H9 (cell line): ENCODE measurements at regions not wholly inside any gene's neighbourhood (a gene's known extent, or its start where the extent isn't known, plus 50 kb on each side); places are given as distances from the start of the nearest gene placed in this dataset.

ENCODE experiments used
- DNase-seq: peaks from one replicate; pipeline ENCODE4 v3.0.0-alpha.2; 2017
- H2AFZ ChIP-seq: one replicate; pipeline ENCODE4 v1.6.1; 2013; ENCODE audit warnings: mild to moderate bottlenecking, low read length, control low read depth, moderate library complexity
- H2AK5ac ChIP-seq: 2 replicates; pipeline ENCODE4 v1.6.1; 2013; ENCODE audit warnings: low read length, control low read depth, mixed read lengths; ENCODE audit not compliant: insufficient read length
- H2BK120ac ChIP-seq: one replicate; pipeline ENCODE4 v1.6.1; 2013; ENCODE audit warnings: low read depth, mild to moderate bottlenecking, low read length, control low read depth, inconsistent platforms; ENCODE audit not compliant: poor library complexity, severe bottlenecking
- H2BK12ac ChIP-seq: 2 replicates; pipeline ENCODE4 v1.6.1; 2013; ENCODE audit warnings: low read length, control low read depth, mixed read lengths, low read depth; ENCODE audit not compliant: insufficient read length
- H2BK15ac ChIP-seq: 2 replicates; pipeline ENCODE4 v1.6.1; 2013; ENCODE audit warnings: low read depth, low read length, control low read depth
- H2BK20ac ChIP-seq: one replicate; pipeline ENCODE4 v1.6.1; 2013; ENCODE audit warnings: low read depth, mild to moderate bottlenecking, low read length, control low read depth, inconsistent platforms; ENCODE audit not compliant: poor library complexity, severe bottlenecking
- H2BK5ac ChIP-seq: 2 replicates; pipeline ENCODE4 v1.6.1; 2013; ENCODE audit warnings: low read length, control low read depth, mixed read lengths; ENCODE audit not compliant: insufficient read length
- H3K14ac ChIP-seq: 2 replicates; pipeline ENCODE4 v1.6.1; 2013; ENCODE audit warnings: low read length, control low read depth; ENCODE audit not compliant: insufficient read depth
- H3K18ac ChIP-seq: 2 replicates; pipeline ENCODE4 v1.6.1; 2013; ENCODE audit warnings: low read depth, mild to moderate bottlenecking, mixed read lengths, low read length, control low read depth; ENCODE audit not compliant: insufficient read length
- H3K23ac ChIP-seq: 2 replicates; pipeline ENCODE4 v1.6.1; 2013; ENCODE audit warnings: low read length, control low read depth, mixed read lengths, low read depth; ENCODE audit not compliant: insufficient read length
- H3K23me2 ChIP-seq: 2 replicates; pipeline ENCODE4 v1.6.1; 2013; ENCODE audit warnings: low read depth, mild to moderate bottlenecking, mixed read lengths, low read length, control low read depth; ENCODE audit not compliant: insufficient read length, poor library complexity, severe bottlenecking
- H3K27ac ChIP-seq: 2 replicates; pipeline ENCODE4 v1.5.1; 2013; ENCODE audit warnings: low read length, control low read depth, mixed read lengths, low read depth; ENCODE audit not compliant: insufficient read length
- H3K27me3 ChIP-seq: 2 replicates; pipeline ENCODE4 v1.6.1; 2013; ENCODE audit warnings: low read length, control low read depth, inconsistent platforms; ENCODE audit not compliant: insufficient read depth
- H3K4ac ChIP-seq: 2 replicates; pipeline ENCODE4 v1.6.1; 2013; ENCODE audit warnings: low read depth, mild to moderate bottlenecking, control low read depth, inconsistent platforms, low read length, moderate library complexity
- H3K4me1 ChIP-seq: 2 replicates; pipeline ENCODE4 v1.6.1; 2013; ENCODE audit warnings: low read length, control low read depth, inconsistent platforms; ENCODE audit not compliant: insufficient read depth
- H3K4me2 ChIP-seq: 2 replicates; pipeline ENCODE4 v1.6.1; 2013; ENCODE audit warnings: low read length, control low read depth, mixed read lengths; ENCODE audit not compliant: insufficient read length, insufficient read depth
- H3K56ac ChIP-seq: 2 replicates; pipeline ENCODE4 v1.6.1; 2013; ENCODE audit warnings: low read depth, mild to moderate bottlenecking, mixed read lengths, low read length, control low read depth; ENCODE audit not compliant: insufficient read length
- H3K79me1 ChIP-seq: 2 replicates; pipeline ENCODE4 v1.6.1; 2013; ENCODE audit warnings: low read depth, mild to moderate bottlenecking, moderate library complexity, low read length, control low read depth, inconsistent platforms; ENCODE audit not compliant: insufficient read depth, poor library complexity, severe bottlenecking
- H3K79me2 ChIP-seq: 2 replicates; pipeline ENCODE4 v1.6.1; 2013; ENCODE audit warnings: low read length, control low read depth, inconsistent platforms; ENCODE audit not compliant: insufficient read depth
- H3K9ac ChIP-seq: 2 replicates; pipeline ENCODE4 v1.6.1; 2013; ENCODE audit warnings: low read length, control low read depth, mixed read lengths; ENCODE audit not compliant: insufficient read length; ENCODE audit errors: extremely low read depth
- H3K9me3 ChIP-seq: one replicate; pipeline ENCODE4 v1.6.1; 2013; ENCODE audit warnings: low read depth, low read length, inconsistent platforms; ENCODE audit not compliant: control insufficient read depth
- H3T11ph ChIP-seq: one replicate; pipeline ENCODE4 v1.6.1; 2013; ENCODE audit warnings: mild to moderate bottlenecking, low read length, control low read depth, inconsistent platforms
- H4K20me1 ChIP-seq: one replicate; pipeline ENCODE4 v1.6.1; 2013; ENCODE audit not compliant: control insufficient read depth, insufficient read length, insufficient read depth
- H4K5ac ChIP-seq: 2 replicates; pipeline ENCODE4 v1.6.1; 2013; ENCODE audit warnings: low read depth, mild to moderate bottlenecking, mixed read lengths, low read length, control low read depth; ENCODE audit not compliant: insufficient read length
- H4K8ac ChIP-seq: replicated peaks from 2 replicates; pipeline ENCODE4 v1.6.1; 2013; ENCODE audit warnings: low read length, control low read depth, mixed read lengths, low read depth; ENCODE audit not compliant: insufficient read length
- H4K91ac ChIP-seq: 2 replicates; pipeline ENCODE4 v1.6.1; 2013; ENCODE audit warnings: low read depth, mild to moderate bottlenecking, moderate library complexity, mixed read lengths, low read length, control low read depth; ENCODE audit not compliant: insufficient read length
- H3K27ac Mint-ChIP-seq, 3 experiments: 2 replicates in 2 of 3; 3 replicates in 1 of 3; pipeline ENCODE4 v1.8.0; 2020 to 2021; ENCODE audit warnings: mixed read lengths in 3 of 3, mild to moderate bottlenecking in 1 of 3, moderate library complexity in 1 of 3
- H3K27me3 Mint-ChIP-seq: 2 replicates; pipeline ENCODE4 v1.8.0; 2021; ENCODE audit warnings: low read depth, mild to moderate bottlenecking, moderate library complexity, mixed read lengths
- H3K36me3 Mint-ChIP-seq, 3 experiments: 2 replicates in 2 of 3; 3 replicates in 1 of 3; pipeline ENCODE4 v1.8.0; 2020 to 2021; ENCODE audit warnings: low read depth in 3 of 3, mixed read lengths in 3 of 3; ENCODE audit not compliant: insufficient read depth in 1 of 3
- H3K4me1 Mint-ChIP-seq, 2 experiments: 2 replicates each; pipeline ENCODE4 v1.8.0; 2020; ENCODE audit warnings: mixed read lengths in 2 of 2
- H3K4me3 Mint-ChIP-seq, 2 experiments: 2 replicates in 1 of 2; 3 replicates in 1 of 2; pipeline ENCODE4 v1.8.0; 2020 to 2021; ENCODE audit warnings: mild to moderate bottlenecking in 2 of 2, mixed read lengths in 2 of 2, moderate library complexity in 1 of 2
- H3K9me3 Mint-ChIP-seq, 2 experiments: 2 replicates in 1 of 2; 3 replicates in 1 of 2; pipeline ENCODE4 v1.8.0; 2020; ENCODE audit warnings: mild to moderate bottlenecking in 2 of 2, mixed read lengths in 2 of 2, moderate library complexity in 1 of 2
- CTCF ChIP-seq: fragments of 200-600 bp; sonication (generic); conservative IDR thresholded peaks from 3 replicates; pipeline ENCODE4 v1.8.0; 2021; ENCODE audit warnings: antibody characterized with exemption, mild to moderate bottlenecking
- WGBS: extraction: QIAGEN DNeasy Blood & Tissue Kit; methylation state at CpG from one replicate; pipeline ENCODE4 v1.1.7; 2013; ENCODE audit warnings: missing lambda C conversion rate, low lambda C conversion rate, mixed read lengths; ENCODE audit not compliant: insufficient read length; ENCODE audit errors: extremely low coverage; 5-methylcytosine and 5-hydroxymethylcytosine counted together

- no CpG with 5 or more reads among the region's 1 CpG for WGBS
- H2BK15ac ChIP-seq: no peak overlapping the region
- H3K4ac ChIP-seq: no peak overlapping the region
- no peaks in the 10 kb centered on the region for H3K23me2 ChIP-seq
- no peak overlapping the region for H3T11ph ChIP-seq
- H4K91ac ChIP-seq: no peak overlapping the region
- H3K14ac ChIP-seq: no peak overlapping the region
- no peak overlapping the region for H3K27ac ChIP-seq
- H4K20me1 ChIP-seq: no peaks in the 10 kb centered on the region
- H3K9me3 ChIP-seq: no peaks in the 10 kb centered on the region
- no peak for TF ChIP-seq CTCF
- H3K4me2 ChIP-seq: no peak overlapping the region
- no peak overlapping the region for H3K23ac ChIP-seq
- no peak overlapping the region for H4K5ac ChIP-seq
- no peak overlapping the region for H2AFZ ChIP-seq
- no peak overlapping the region for H2BK120ac ChIP-seq
- H2BK12ac ChIP-seq: no peak overlapping the region
- no peak overlapping the region for H3K9ac ChIP-seq
- H3K36me3 Mint-ChIP-seq: no peaks in the 10 kb centered on the region
- no peak overlapping the region for H2BK20ac ChIP-seq
- H4K8ac ChIP-seq: no peak overlapping the region
- no peaks in the 10 kb centered on the region; a peak in 1 of 5 replicates for H3K9me3 Mint-ChIP-seq
- H3K4me1 ChIP-seq: no peaks in the 10 kb centered on the region
- no peaks in the 10 kb centered on the region for H3K79me1 ChIP-seq
- H3K18ac ChIP-seq: no peak overlapping the region
- H3K27me3 ChIP-seq: no peaks in the 10 kb centered on the region
- H3K27me3 Mint-ChIP-seq: no peaks in the 10 kb centered on the region; the same call in 1 of the 2 replicates
- DNase-seq: no peak
- H3K4me1 Mint-ChIP-seq: no peaks in the 10 kb centered on the region
- no peak overlapping the region for H3K27ac Mint-ChIP-seq
- no peak overlapping the region for H2BK5ac ChIP-seq
- no peak overlapping the region for H3K4me3 Mint-ChIP-seq
- no peak overlapping the region for H2AK5ac ChIP-seq
- H3K56ac ChIP-seq: no peak overlapping the region
- H3K79me2 ChIP-seq: no peaks in the 10 kb centered on the region
These were observed 242.3 kb upstream of the NREP start for GRCh38 chr5:111999286-111999685.
